IMR-90 (cell line): ENCODE measurements at regions not wholly inside any gene's neighbourhood (a gene's known extent, or its start where the extent isn't known, plus 50 kb on each side); places are given as distances from the start of the nearest gene placed in this dataset.

ENCODE experiments used
- ATAC-seq: fragments of 200-7000 bp; cut with Tn5 transposase; 2 replicates; pipeline ENCODE4 v1.9.1; 2020; ENCODE audit warnings: low read depth, mild to moderate bottlenecking, moderate library complexity
- BruUV-seq: library from RNA; stranded (reverse); fragments of 400-500 nt; replicated peaks from 2 replicates; lab custom pipeline; 2021; lab: Mats Ljungman, UMichigan
- CTCF ChIA-PET: fragments of 300-600 bp; formaldehyde crosslinking; extraction: SDS; loops from one replicate; lab custom pipeline; 2021; ENCODE audit warnings: antibody characterized with exemption; lab: Yijun Ruan, JAX
- POLR2A ChIA-PET: fragments of 300-600 bp; sonication (Branson Sonifier 250); formaldehyde crosslinking; loops from one replicate; lab custom pipeline; 2022; ENCODE audit warnings: antibody characterized with exemption; ENCODE audit not compliant: unreplicated experiment; lab: Charles Lee
- DNase-seq: peaks from one replicate; pipeline ENCODE4 v3.0.0; 2013
- H2AFZ ChIP-seq: replicated peaks from 2 replicates; pipeline ENCODE3; 2013; ENCODE audit warnings: low read length, mild to moderate bottlenecking; ENCODE audit not compliant: poor library complexity
- H2AK5ac ChIP-seq: 2 replicates; pipeline ENCODE4 v1.6.1; 2013; ENCODE audit warnings: low read depth, low read length, inconsistent platforms
- H2AK9ac ChIP-seq: replicated peaks from 2 replicates; pipeline ENCODE3; 2013; ENCODE audit warnings: mild to moderate bottlenecking, low read depth, low read length, moderate library complexity; ENCODE audit not compliant: poor library complexity
- H2BK120ac ChIP-seq: 2 replicates; pipeline ENCODE4 v1.6.1; 2013; ENCODE audit warnings: low read depth, low read length, inconsistent platforms
- H2BK15ac ChIP-seq: 3 replicates; pipeline ENCODE4 v1.6.1; 2013; ENCODE audit warnings: low read depth, low read length, inconsistent platforms
- H2BK20ac ChIP-seq: 2 replicates; pipeline ENCODE4 v1.6.1; 2013; ENCODE audit warnings: low read depth, mild to moderate bottlenecking, inconsistent platforms, low read length, moderate library complexity
- H2BK5ac ChIP-seq: 2 replicates; pipeline ENCODE4 v1.6.1; 2013; ENCODE audit warnings: mild to moderate bottlenecking, low read depth, low read length, inconsistent platforms; ENCODE audit not compliant: poor library complexity, severe bottlenecking
- H3K14ac ChIP-seq: replicated peaks from 2 replicates; pipeline ENCODE4 v1.6.1; 2013; ENCODE audit warnings: low read depth, low read length, inconsistent platforms
- H3K18ac ChIP-seq: 2 replicates; pipeline ENCODE4 v1.6.1; 2013; ENCODE audit warnings: low read depth, low read length, control low read depth
- H3K23ac ChIP-seq: 2 replicates; pipeline ENCODE4 v1.6.1; 2013; ENCODE audit warnings: low read depth, low read length, inconsistent platforms
- H3K27ac ChIP-seq: 2 replicates; pipeline ENCODE4 v1.5.1; 2013; ENCODE audit warnings: mild to moderate bottlenecking, control low read depth, low read length; ENCODE audit not compliant: insufficient read depth
- H3K27me3 ChIP-seq: 2 replicates; pipeline ENCODE4 v1.6.1; 2013; ENCODE audit warnings: low read length; ENCODE audit not compliant: control insufficient read depth, insufficient read depth
- H3K36me3 ChIP-seq: 2 replicates; pipeline ENCODE4 v1.6.1; 2013; ENCODE audit warnings: low read length, mixed read lengths; ENCODE audit not compliant: control insufficient read depth, insufficient read depth
- H3K4ac ChIP-seq: 2 replicates; pipeline ENCODE4 v1.6.1; 2013; ENCODE audit warnings: low read depth, low read length, inconsistent platforms
- H3K4me1 ChIP-seq: 2 replicates; pipeline ENCODE4 v1.6.1; 2013; ENCODE audit warnings: low read length, mixed read lengths; ENCODE audit not compliant: control insufficient read depth, insufficient read depth
- H3K4me2 ChIP-seq: 2 replicates; pipeline ENCODE4 v1.6.1; 2013; ENCODE audit warnings: low read depth, mild to moderate bottlenecking, control low read depth, low read length, moderate library complexity
- H3K4me3 ChIP-seq: 2 replicates; pipeline ENCODE4 v1.5.1; 2013; ENCODE audit warnings: low read depth, mild to moderate bottlenecking, control low read depth, low read length, moderate library complexity; ENCODE audit not compliant: insufficient read depth
- H3K56ac ChIP-seq: 2 replicates; pipeline ENCODE4 v1.6.1; 2013; ENCODE audit warnings: low read length, inconsistent platforms; ENCODE audit not compliant: insufficient read depth; ENCODE audit errors: extremely low read depth
- H3K79me1 ChIP-seq, 2 experiments: 2 replicates each; pipeline ENCODE4 v1.6.1; 2013; ENCODE audit warnings: low read length in 2 of 2, inconsistent platforms in 1 of 2, low read depth in 1 of 2
- H3K9ac ChIP-seq: 2 replicates; pipeline ENCODE4 v1.6.1; 2013; ENCODE audit warnings: low read depth, low read length, control low read depth
- H3K9me1 ChIP-seq: 2 replicates; pipeline ENCODE4 v1.6.1; 2013; ENCODE audit warnings: low read length, inconsistent platforms; ENCODE audit not compliant: insufficient read depth
- H3K9me3 ChIP-seq: 2 replicates; pipeline ENCODE4 v1.6.1; 2013; ENCODE audit warnings: low read length; ENCODE audit not compliant: control insufficient read depth, insufficient read depth
- H4K20me1 ChIP-seq: 2 replicates; pipeline ENCODE4 v1.6.1; 2013; ENCODE audit warnings: low read length, inconsistent platforms; ENCODE audit not compliant: insufficient read depth
- H4K5ac ChIP-seq: 2 replicates; pipeline ENCODE4 v1.6.1; 2013; ENCODE audit warnings: mild to moderate bottlenecking, low read depth, low read length, control low read depth
- H4K8ac ChIP-seq, 2 experiments: 2 replicates each; pipeline ENCODE4 v1.6.1; 2013; ENCODE audit warnings: low read depth in 2 of 2, low read length in 2 of 2, control low read depth in 1 of 2, inconsistent platforms in 1 of 2
- H4K91ac ChIP-seq: 2 replicates; pipeline ENCODE4 v1.6.1; 2013; ENCODE audit warnings: low read depth, low read length, inconsistent platforms; ENCODE audit not compliant: insufficient read depth
- BHLHE40 ChIP-seq: fragments of 150-350 bp; IDR thresholded peaks from 2 replicates; pipeline ENCODE4 v1.6.1; 2016; ENCODE audit warnings: mild to moderate bottlenecking, low read depth, low read length
- CEBPB ChIP-seq: IDR thresholded peaks from 2 replicates; pipeline ENCODE4 v1.6.1; 2012; ENCODE audit warnings: low read depth, low read length, improper control_type of control experiment
- FOS ChIP-seq: fragments of 150-350 bp; IDR thresholded peaks from 2 replicates; pipeline ENCODE4 v1.6.1; 2016; ENCODE audit warnings: low read depth, low read length
- MAZ ChIP-seq: IDR thresholded peaks from 2 replicates; pipeline ENCODE4 v1.6.1; 2012; ENCODE audit warnings: low read depth, mild to moderate bottlenecking, low read length, improper control_type of control experiment, moderate library complexity, borderline replicate concordance
- NFE2L2 ChIP-seq: fragments of 150-350 bp; IDR thresholded peaks from 2 replicates; pipeline ENCODE4 v1.6.1; 2016; ENCODE audit warnings: low read depth, mild to moderate bottlenecking, low read length
- POLR2A ChIP-seq: IDR thresholded peaks from 2 replicates; pipeline ENCODE4 v1.6.1; 2012; ENCODE audit warnings: mild to moderate bottlenecking, low read depth, low read length
- RCOR1 ChIP-seq: IDR thresholded peaks from 2 replicates; pipeline ENCODE4 v1.6.1; 2012; ENCODE audit warnings: mild to moderate bottlenecking, low read length, improper control_type of control experiment; ENCODE audit not compliant: insufficient replicate concordance
- SMC3 ChIP-seq: fragments of 150-350 bp; IDR thresholded peaks from 2 replicates; pipeline ENCODE4 v1.6.1; 2016; ENCODE audit warnings: low read depth, mild to moderate bottlenecking, antibody characterized with exemption, low read length, moderate library complexity
- WGBS, 2 experiments: methylation state at CpG; one replicate each; pipeline versions ENCODE4 v1.1.5 to v1.1.7; 2013; ENCODE audit warnings: missing lambda C conversion rate in 2 of 2; ENCODE audit not compliant: insufficient read length in 1 of 2; ENCODE audit errors: extremely low coverage in 2 of 2; 5-methylcytosine and 5-hydroxymethylcytosine counted together
- dilution Hi-C: fragments of 300-500 bp; cut with HindIII; formaldehyde crosslinking; loops from one replicate; pipeline ENCODE4 v1.14.3; 2018; ENCODE audit warnings: low sequenced_read_pairs; ENCODE audit not compliant: unreplicated experiment
- in situ Hi-C: fragments of 300-500 bp; cut with MboI; formaldehyde crosslinking; loops from 3 replicates; pipeline ENCODE4 v1.14.3; 2019; ENCODE audit warnings: low sequenced_read_pairs, inconsistent platforms, mixed read lengths
- intact Hi-C: fragments of 100-400 bp; cut with micrococcal nuclease; formaldehyde crosslinking; loops from 2 replicates; pipeline ENCODE4 v1.10.0; 2022
- TF ChIP-seq, protein P1 (sequence below): conservative IDR thresholded peaks from 2 replicates; pipeline ENCODE4 v1.5.1; 2012; ENCODE audit warnings: mild to moderate bottlenecking, low read depth, low read length, improper control_type of control experiment
- TF ChIP-seq, protein P2 (sequence below): fragments of 150-350 bp; IDR thresholded peaks from 2 replicates; pipeline ENCODE4 v1.6.1; 2017; ENCODE audit warnings: mild to moderate bottlenecking, antibody characterized with exemption, low read length, low read depth

DNA sequence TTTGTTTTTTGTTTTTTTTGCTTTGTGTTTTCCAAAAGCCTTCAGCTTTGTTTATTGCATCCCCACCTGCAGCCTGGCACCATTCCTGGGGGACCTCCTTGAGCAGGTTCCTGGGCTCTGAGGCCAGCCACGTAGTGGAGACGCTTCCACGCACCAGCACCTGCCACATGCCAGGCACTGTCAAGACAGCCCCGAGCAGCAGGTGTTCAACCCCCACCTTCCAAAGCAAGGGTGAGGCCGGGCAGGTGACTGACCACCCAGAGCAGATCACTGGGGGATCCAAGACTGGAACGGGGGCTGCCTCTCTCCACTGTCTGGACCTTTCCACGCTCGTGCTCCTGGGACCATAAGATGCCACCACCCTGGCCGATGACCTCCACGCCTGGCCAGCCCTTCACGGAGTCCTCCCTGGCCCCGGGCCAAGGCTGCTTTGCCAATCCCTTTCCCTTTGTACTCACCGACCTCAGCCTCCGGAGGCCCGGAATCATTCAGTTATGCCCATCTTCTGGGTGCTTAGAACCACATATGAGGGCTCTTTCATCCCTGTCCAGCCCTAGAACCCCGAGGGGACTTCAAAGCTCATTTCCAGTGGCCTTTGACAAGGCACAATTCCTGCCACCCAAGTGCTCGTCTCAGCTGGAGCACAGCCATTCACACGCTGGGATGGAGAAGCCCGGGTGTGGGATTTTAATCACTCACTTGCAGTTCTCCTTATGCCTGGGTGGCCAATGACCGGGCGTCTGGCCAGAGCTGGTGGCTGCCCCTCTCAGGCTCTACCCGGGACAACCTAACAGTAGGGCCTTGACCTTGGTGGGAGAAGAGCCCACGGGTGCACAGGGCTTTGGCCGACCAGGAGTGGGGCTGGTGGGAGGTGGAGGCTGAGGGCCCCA is 330.8 kb downstream of the NPHP4 start:
- H2AK5ac ChIP-seq, result no peak overlapping the region
- TF ChIP-seq, protein P1, sequence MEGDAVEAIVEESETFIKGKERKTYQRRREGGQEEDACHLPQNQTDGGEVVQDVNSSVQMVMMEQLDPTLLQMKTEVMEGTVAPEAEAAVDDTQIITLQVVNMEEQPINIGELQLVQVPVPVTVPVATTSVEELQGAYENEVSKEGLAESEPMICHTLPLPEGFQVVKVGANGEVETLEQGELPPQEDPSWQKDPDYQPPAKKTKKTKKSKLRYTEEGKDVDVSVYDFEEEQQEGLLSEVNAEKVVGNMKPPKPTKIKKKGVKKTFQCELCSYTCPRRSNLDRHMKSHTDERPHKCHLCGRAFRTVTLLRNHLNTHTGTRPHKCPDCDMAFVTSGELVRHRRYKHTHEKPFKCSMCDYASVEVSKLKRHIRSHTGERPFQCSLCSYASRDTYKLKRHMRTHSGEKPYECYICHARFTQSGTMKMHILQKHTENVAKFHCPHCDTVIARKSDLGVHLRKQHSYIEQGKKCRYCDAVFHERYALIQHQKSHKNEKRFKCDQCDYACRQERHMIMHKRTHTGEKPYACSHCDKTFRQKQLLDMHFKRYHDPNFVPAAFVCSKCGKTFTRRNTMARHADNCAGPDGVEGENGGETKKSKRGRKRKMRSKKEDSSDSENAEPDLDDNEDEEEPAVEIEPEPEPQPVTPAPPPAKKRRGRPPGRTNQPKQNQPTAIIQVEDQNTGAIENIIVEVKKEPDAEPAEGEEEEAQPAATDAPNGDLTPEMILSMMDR, result no peak
- no peak for TF ChIP-seq FOS
- no peak for TF ChIP-seq MAZ
- no peak for TF ChIP-seq NFE2L2
- no peak for TF ChIP-seq SMC3
- TF ChIP-seq RCOR1, result no peak
- TF ChIP-seq CEBPB, result no peak
- TF ChIP-seq BHLHE40, result no peak
- TF ChIP-seq, protein P2, sequence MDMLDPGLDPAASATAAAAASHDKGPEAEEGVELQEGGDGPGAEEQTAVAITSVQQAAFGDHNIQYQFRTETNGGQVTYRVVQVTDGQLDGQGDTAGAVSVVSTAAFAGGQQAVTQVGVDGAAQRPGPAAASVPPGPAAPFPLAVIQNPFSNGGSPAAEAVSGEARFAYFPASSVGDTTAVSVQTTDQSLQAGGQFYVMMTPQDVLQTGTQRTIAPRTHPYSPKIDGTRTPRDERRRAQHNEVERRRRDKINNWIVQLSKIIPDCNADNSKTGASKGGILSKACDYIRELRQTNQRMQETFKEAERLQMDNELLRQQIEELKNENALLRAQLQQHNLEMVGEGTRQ, result no peak
- TF ChIP-seq POLR2A, result no peak
- peaks cover 58% of the 10 kb centered on the region for H3K9me3 ChIP-seq
- dilution Hi-C loops (no loop called here), in situ Hi-C loops (no loop called here), intact Hi-C loops (no loop called here)
- H2BK20ac ChIP-seq, result no peak overlapping the region
- H3K27me3 ChIP-seq, result no peaks in the 10 kb centered on the region
- H4K8ac ChIP-seq, result no peak overlapping the region
- H3K79me1 ChIP-seq, result no peaks in the 10 kb centered on the region
- H3K36me3 ChIP-seq, result no peaks in the 10 kb centered on the region
- H3K56ac ChIP-seq, result no peak overlapping the region
- H2AFZ ChIP-seq, result no peak overlapping the region
- no TSS peak for BruUV-seq
- no peak overlapping the region for H2BK15ac ChIP-seq
- ChIA-PET CTCF (no interaction called here), POLR2A (no interaction called here)
- no peak overlapping the region for H2AK9ac ChIP-seq
- H3K18ac ChIP-seq, result no peak overlapping the region
- H3K4ac ChIP-seq, result no peak overlapping the region
- H4K91ac ChIP-seq, result no peak overlapping the region
- H3K9ac ChIP-seq, result no peak overlapping the region
- H4K20me1 ChIP-seq, result no peaks in the 10 kb centered on the region
- H4K5ac ChIP-seq, result no peak overlapping the region
- DNase-seq (no peak), ATAC-seq (no peak)
- no peak overlapping the region for H3K14ac ChIP-seq
- H2BK5ac ChIP-seq, result no peak overlapping the region
- no peak overlapping the region for H3K4me2 ChIP-seq
- no peak overlapping the region for H2BK120ac ChIP-seq
- H3K4me3 ChIP-seq, result no peak overlapping the region
- no peaks in the 10 kb centered on the region for H3K4me1 ChIP-seq
- H3K9me1 ChIP-seq, result no peaks in the 10 kb centered on the region
- no peak overlapping the region for H3K23ac ChIP-seq
- WGBS, 2 experiments, result 30% methylated on average over 9 of the region's 24 CpGs; no CpG with 5 or more reads in 1 of the 2 experiments
- H3K27ac ChIP-seq, result no peak overlapping the region
